DND-41 (cell line): ENCODE measurements at regions not wholly inside any gene's neighbourhood (a gene's known extent, or its start where the extent isn't known, plus 50 kb on each side); places are given as distances from the start of the nearest gene placed in this dataset.

Experiments
- ATAC-seq: fragments of 200-7000 bp; cut with Tn5 transposase; 3 replicates; pipeline ENCODE4 v1.9.1; 2021; ENCODE audit warnings: low read depth; ENCODE audit not compliant: insufficient read depth
- DNase-seq: peaks from one replicate; pipeline ENCODE4 v3.0.0-alpha.2; 2020
- H2AFZ ChIP-seq: 2 replicates; pipeline ENCODE4 v1.6.0; 2012; ENCODE audit warnings: low read depth, low read length
- H3K27ac ChIP-seq: 2 replicates; pipeline ENCODE4 v1.5.1; 2012; ENCODE audit warnings: low read length, inconsistent platforms
- H3K27me3 ChIP-seq: fragments of 200-600 bp; sonication (generic); 2 replicates; pipeline ENCODE4 v1.6.0; 2012; ENCODE audit warnings: low read length, mild to moderate bottlenecking, inconsistent platforms; ENCODE audit not compliant: insufficient read depth, poor library complexity
- H3K36me3 ChIP-seq: 2 replicates; pipeline ENCODE4 v1.5.1; 2012; ENCODE audit warnings: low read length, inconsistent platforms; ENCODE audit not compliant: insufficient read depth
- H3K4me1 ChIP-seq: 2 replicates; pipeline ENCODE4 v1.5.1; 2012; ENCODE audit warnings: mild to moderate bottlenecking, low read length; ENCODE audit not compliant: insufficient read depth
- H3K4me2 ChIP-seq: 2 replicates; pipeline ENCODE4 v1.6.0; 2012; ENCODE audit warnings: mild to moderate bottlenecking, moderate library complexity, low read length, inconsistent platforms; ENCODE audit not compliant: insufficient read depth
- H3K4me3 ChIP-seq, 2 experiments: fragments of 200-600 bp in 1 of 2; shearing (Covaris generic) in 1 of 2; 2 replicates each; pipeline ENCODE4 v1.5.1; 2012 to 2016; ENCODE audit warnings: inconsistent platforms in 2 of 2, low read length in 2 of 2, mild to moderate bottlenecking in 2 of 2, low read depth in 1 of 2, moderate library complexity in 1 of 2
- H3K79me2 ChIP-seq: 2 replicates; pipeline ENCODE4 v1.6.0; 2012; ENCODE audit warnings: low read length, inconsistent platforms; ENCODE audit not compliant: insufficient read depth
- H3K9ac ChIP-seq: 2 replicates; pipeline ENCODE4 v1.6.0; 2012; ENCODE audit warnings: low read depth, mild to moderate bottlenecking, inconsistent platforms, low read length, moderate library complexity
- H3K9me3 ChIP-seq: 2 replicates; pipeline ENCODE4 v1.5.1; 2012; ENCODE audit warnings: low read length, moderate library complexity, mild to moderate bottlenecking, inconsistent platforms; ENCODE audit not compliant: insufficient read depth, severe bottlenecking
- H4K20me1 ChIP-seq: 2 replicates; pipeline ENCODE4 v1.6.0; 2012; ENCODE audit warnings: low read length; ENCODE audit not compliant: insufficient read depth
- EZH2 ChIP-seq: IDR thresholded peaks from 3 replicates; pipeline ENCODE4 v1.6.1; 2012; ENCODE audit warnings: borderline replicate concordance, low read depth, mild to moderate bottlenecking, moderate library complexity, low read length, inconsistent platforms; ENCODE audit not compliant: severe bottlenecking
- TF ChIP-seq, protein P1 (sequence below): IDR thresholded peaks from 2 replicates; pipeline ENCODE4 v1.5.1; 2012; ENCODE audit warnings: borderline replicate concordance, low read length, moderate library complexity, mild to moderate bottlenecking; ENCODE audit not compliant: poor library complexity, severe bottlenecking; ENCODE audit errors: extremely low read depth

DNA sequence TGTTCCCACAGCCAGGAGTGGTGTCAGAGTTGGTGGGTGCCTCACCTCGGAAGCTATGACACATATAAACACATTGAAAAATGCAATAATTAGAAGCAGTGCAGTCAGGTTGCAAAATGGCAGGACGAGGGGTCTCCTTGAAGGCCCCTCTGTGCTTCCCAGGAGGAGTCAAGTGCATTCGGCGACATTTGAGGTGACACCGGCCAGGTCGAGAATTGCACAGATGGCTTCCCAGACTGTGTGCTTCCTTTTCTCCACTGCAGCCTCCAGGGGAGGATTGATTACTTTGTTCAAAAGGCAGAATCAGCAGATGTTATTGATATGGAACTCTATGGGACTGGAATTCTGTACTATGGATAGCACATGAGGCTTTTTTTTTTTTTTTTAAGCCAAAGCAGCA is 163.2 kb downstream of the MINAR1 start:
- Histone ChIP-seq H4K20me1 (no peaks in the 10 kb centered on the region), H3K4me3 (no peak overlapping the region)

DNA sequence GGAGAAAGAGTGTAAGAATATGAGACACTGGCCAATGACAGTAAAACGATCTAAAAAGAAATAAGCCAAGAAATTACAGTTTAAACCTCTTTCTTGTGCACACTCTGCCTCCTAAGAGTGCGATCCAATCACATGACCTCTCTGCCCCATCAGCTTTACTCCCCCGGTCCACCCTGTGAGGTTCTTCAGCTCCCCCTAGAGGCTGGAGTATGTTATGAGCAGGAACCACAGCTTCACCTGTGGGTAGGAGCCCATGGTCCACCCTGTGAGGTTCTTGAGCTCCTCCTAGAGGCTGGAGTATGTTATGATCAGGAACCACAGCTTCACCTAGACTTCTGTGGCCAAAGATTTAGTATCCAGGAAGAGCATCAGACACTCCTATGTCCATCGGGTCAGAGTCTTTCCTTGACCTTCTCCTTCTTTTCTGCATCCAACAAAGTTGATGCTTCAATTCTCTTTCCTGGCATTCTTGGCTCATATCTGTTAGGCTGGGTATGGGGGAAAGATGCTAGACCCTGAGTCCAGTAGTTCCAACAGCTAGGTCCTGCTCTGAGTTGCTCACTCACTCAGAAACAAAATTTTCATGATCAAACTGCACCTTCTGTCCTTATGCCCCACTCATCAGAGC is 164.0 kb downstream of the MINAR1 start:
- ATAC-seq = peak; percentile 98
- H3K27ac ChIP-seq = no peak overlapping the region
- DNase-seq = peak; percentile 70
- no peaks in the 10 kb centered on the region for H3K36me3 ChIP-seq
- H3K79me2 ChIP-seq = no peaks in the 10 kb centered on the region
- H2AFZ ChIP-seq = peak overlapping the region; percentile 28; the same call in 1 of the 2 replicates
- peaks cover 4% of the 10 kb centered on the region for H3K27me3 ChIP-seq
- H3K9me3 ChIP-seq = no peaks in the 10 kb centered on the region
- no peaks in the 10 kb centered on the region for H4K20me1 ChIP-seq
- H3K9ac ChIP-seq = no peak overlapping the region
- H3K4me1 ChIP-seq = no peaks in the 10 kb centered on the region
- no peak for TF ChIP-seq EZH2
- TF ChIP-seq, protein P1, sequence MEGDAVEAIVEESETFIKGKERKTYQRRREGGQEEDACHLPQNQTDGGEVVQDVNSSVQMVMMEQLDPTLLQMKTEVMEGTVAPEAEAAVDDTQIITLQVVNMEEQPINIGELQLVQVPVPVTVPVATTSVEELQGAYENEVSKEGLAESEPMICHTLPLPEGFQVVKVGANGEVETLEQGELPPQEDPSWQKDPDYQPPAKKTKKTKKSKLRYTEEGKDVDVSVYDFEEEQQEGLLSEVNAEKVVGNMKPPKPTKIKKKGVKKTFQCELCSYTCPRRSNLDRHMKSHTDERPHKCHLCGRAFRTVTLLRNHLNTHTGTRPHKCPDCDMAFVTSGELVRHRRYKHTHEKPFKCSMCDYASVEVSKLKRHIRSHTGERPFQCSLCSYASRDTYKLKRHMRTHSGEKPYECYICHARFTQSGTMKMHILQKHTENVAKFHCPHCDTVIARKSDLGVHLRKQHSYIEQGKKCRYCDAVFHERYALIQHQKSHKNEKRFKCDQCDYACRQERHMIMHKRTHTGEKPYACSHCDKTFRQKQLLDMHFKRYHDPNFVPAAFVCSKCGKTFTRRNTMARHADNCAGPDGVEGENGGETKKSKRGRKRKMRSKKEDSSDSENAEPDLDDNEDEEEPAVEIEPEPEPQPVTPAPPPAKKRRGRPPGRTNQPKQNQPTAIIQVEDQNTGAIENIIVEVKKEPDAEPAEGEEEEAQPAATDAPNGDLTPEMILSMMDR = peak; percentile 89
- no peak overlapping the region for H3K4me2 ChIP-seq
- no peak overlapping the region for H3K4me3 ChIP-seq

More for the DNA sequence above, 163.2 kb downstream of the MINAR1 start:
- H3K9me3 ChIP-seq = no peaks in the 10 kb centered on the region
- H2AFZ ChIP-seq = no peak overlapping the region
- no peak overlapping the region for H3K9ac ChIP-seq
- DNase-seq (no peak), ATAC-seq (no peak)
- no peak for TF ChIP-seq EZH2
- TF ChIP-seq, protein P1 = no peak
- no peaks in the 10 kb centered on the region for H3K4me1 ChIP-seq
- H3K36me3 ChIP-seq = no peaks in the 10 kb centered on the region
- no peak overlapping the region for H3K27ac ChIP-seq
- no peak overlapping the region for H3K4me2 ChIP-seq
- H3K27me3 ChIP-seq = peaks cover 4% of the 10 kb centered on the region
- H3K79me2 ChIP-seq = no peaks in the 10 kb centered on the region

DNA sequence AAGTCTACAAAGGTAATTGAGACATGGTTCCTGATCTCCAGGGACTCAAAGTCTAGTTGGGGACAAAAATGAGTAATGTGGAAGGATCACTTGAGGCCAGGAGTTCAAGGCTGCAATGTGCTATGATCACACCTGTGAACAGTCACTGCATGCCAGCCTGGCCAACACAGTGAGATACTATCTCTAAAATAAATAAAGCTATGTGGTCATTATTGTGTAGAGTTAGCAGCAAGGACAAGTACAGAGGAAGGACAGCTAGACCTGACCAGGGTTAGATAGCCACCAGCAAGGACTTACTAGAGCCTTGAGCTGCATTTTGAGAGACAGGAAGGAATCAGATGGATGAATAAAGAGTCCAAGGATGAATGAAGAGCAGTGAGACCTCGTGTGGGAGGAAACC is 166.5 kb downstream of the MINAR1 start:
- H3K36me3 ChIP-seq = no peaks in the 10 kb centered on the region
- no peak overlapping the region for H3K4me3 ChIP-seq
- no peaks in the 10 kb centered on the region for H4K20me1 ChIP-seq
- no peaks in the 10 kb centered on the region for H3K9me3 ChIP-seq
- no peak overlapping the region for H3K27ac ChIP-seq
- DNase-seq (no peak), ATAC-seq (no peak)
- no peaks in the 10 kb centered on the region for H3K79me2 ChIP-seq
- H2AFZ ChIP-seq = no peak overlapping the region
- H3K4me1 ChIP-seq = no peaks in the 10 kb centered on the region
- H3K4me2 ChIP-seq = no peak overlapping the region
- no peaks in the 10 kb centered on the region for H3K27me3 ChIP-seq
- no peak overlapping the region for H3K9ac ChIP-seq
- no peak for TF ChIP-seq EZH2
- TF ChIP-seq, protein P1 = no peak
